WI38 (cell line): ENCODE measurements at regions not wholly inside any gene's neighbourhood (a gene's known extent, or its start where the extent isn't known, plus 50 kb on each side); places are given as distances from the start of the nearest gene placed in this dataset.
A peak's percentile ranks its signal among the peaks of the same experiment; 100 is the strongest.
"Not testable (repeated sequence)": the region's sequence is repeated elsewhere in the genome, so short reads cannot be mapped to it uniquely, and the experiment has no call there.

Source experiments
- H3K4me3 ChIP-seq: 2 replicates; pipeline ENCODE4 v1.5.1; 2011; ENCODE audit warnings: low read depth, mild to moderate bottlenecking, control low read depth, low read length
- TF ChIP-seq, protein P1 (sequence below): IDR thresholded peaks from 2 replicates; pipeline ENCODE4 v1.5.1; 2012; ENCODE audit warnings: low read depth, mild to moderate bottlenecking, control low read depth, low read length

DNA sequence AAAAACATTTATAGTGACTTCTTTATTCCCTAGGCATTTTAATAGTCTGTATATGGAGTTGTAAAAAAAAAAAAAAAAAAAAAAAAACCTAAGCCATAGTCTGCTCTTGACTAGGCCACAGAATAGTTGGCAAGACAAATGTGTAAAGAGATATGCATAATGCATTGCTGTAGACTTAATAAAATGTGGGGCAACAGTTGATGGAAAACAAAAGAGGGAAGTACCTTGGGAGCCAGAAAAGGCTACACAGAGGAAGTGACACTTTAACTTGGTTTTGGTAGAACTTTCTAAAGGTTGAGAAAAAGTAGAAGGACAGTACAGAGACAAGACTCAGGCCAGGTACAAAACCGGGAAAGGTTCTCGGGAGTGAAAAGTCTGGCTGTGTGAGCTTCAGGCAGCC, 802.9 kb upstream of the ADAMTS5 start:
- TF ChIP-seq, protein P1, sequence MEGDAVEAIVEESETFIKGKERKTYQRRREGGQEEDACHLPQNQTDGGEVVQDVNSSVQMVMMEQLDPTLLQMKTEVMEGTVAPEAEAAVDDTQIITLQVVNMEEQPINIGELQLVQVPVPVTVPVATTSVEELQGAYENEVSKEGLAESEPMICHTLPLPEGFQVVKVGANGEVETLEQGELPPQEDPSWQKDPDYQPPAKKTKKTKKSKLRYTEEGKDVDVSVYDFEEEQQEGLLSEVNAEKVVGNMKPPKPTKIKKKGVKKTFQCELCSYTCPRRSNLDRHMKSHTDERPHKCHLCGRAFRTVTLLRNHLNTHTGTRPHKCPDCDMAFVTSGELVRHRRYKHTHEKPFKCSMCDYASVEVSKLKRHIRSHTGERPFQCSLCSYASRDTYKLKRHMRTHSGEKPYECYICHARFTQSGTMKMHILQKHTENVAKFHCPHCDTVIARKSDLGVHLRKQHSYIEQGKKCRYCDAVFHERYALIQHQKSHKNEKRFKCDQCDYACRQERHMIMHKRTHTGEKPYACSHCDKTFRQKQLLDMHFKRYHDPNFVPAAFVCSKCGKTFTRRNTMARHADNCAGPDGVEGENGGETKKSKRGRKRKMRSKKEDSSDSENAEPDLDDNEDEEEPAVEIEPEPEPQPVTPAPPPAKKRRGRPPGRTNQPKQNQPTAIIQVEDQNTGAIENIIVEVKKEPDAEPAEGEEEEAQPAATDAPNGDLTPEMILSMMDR: no peak
- H3K4me3 ChIP-seq: no peak overlapping the region

- not testable (repeated sequence) for H3K4me3 ChIP-seq
Observed at GRCh38 chr21:27768046-27768637, 801.3 kb upstream of the ADAMTS5 start.

DNA sequence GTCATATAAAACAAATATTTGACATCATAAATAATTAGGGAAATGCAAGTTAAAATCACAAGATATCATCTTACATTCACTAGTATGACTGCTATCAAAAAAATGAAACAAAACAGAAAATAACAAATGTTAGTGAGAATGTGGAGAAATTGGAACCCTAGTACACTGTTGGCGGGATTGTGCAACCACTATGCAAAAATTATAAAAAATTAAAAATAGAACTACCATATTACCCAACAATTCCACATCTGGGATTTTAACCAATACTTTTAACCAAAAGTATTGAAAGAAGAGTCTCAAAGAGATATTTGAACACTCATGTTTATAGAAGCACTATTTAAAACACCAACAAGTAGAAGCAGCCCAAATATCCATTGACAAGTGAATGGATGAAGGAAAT, 797.2 kb upstream of the ADAMTS5 start:
- no peak overlapping the region for H3K4me3 ChIP-seq
- TF ChIP-seq, protein P1: no peak

DNA sequence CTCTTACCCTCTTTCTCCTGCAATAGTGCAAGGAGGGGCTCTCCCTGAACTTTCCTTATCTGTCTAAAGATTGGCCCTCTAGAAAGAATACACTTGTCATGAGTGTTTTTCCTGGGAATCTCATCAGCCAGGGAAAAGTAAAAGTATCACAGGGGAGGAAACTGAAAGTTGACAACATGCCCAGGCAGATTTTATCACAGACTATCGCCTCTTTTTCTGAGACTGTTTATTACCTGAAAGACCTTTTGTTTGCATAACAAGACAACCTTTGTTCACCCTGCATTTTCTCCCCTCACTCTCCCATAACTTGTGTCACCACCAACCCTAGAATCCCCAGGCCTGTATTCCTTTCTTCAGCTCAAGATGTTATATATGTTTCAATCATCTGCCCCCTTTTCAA, 794.7 kb upstream of the ADAMTS5 start:
- H3K4me3 ChIP-seq: no peak overlapping the region
- TF ChIP-seq, protein P1: no peak

- H3K4me3 ChIP-seq: no peak overlapping the region
- TF ChIP-seq, protein P1: no peak
Observed at GRCh38 chr21:27759820-27760219, 792.9 kb upstream of the ADAMTS5 start.

DNA sequence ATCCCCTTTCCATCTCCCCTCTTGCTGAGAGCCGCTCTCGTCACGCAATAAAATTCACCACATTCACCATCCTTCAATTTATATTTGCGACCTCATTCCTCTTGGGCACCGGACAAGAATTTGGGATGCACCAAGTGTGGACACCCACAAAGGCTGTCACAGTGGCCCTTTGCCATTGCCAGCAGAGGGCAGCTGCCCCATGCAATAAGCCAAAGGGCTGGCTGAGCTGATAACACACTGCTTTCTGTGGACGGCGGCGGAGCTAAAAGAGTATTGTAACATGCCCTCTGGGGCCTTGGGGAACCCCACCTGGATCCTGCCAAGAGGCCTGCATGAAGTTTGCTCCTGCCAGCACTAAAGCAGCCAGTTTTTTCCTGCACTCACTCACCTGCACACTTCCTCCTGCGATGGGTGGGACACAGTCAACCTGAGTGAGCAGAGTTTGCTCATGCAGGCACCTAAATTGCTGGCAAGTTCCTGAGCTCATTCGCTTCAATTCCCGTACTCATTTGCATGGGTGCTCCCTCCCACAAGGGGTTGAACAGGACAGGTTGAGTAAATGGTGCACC, 792.3 kb upstream of the ADAMTS5 start:
- TF ChIP-seq, protein P1: 0 out of 2 replicates have a peak, but pooled peaks have one; percentile 9
- no peak overlapping the region for H3K4me3 ChIP-seq

DNA sequence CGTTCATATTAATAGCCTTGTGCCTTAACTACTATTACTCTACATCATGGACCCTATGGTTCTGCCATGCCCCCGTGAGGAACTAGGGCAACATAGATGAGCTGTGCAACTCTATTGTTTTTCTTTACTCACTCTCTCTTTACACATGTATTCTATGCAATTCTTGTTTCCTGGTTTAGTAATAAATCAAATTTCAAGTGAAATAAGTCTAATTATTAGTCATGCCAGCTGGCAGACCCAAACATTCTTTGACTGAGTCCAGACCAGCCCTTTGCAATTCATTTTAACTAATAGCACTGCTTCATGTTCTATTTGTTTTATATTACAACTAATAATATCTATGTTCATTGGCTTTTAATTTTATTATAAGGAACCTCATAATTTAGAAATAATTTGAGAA, 789.3 kb upstream of the ADAMTS5 start:
- TF ChIP-seq, protein P1: no peak
- no peak overlapping the region for H3K4me3 ChIP-seq

GRCh38 chr21:27743971-27744564, 777.2 kb upstream of the ADAMTS5 start:
- TF ChIP-seq, protein P1: no peak
- H3K4me3 ChIP-seq: no peak overlapping the region
